ENCODE measurements at regions not wholly inside any gene's neighbourhood (a gene's known extent, or its start where the extent isn't known, plus 50 kb on each side); places are given as distances from the start of the nearest gene placed in this dataset.

DNA sequence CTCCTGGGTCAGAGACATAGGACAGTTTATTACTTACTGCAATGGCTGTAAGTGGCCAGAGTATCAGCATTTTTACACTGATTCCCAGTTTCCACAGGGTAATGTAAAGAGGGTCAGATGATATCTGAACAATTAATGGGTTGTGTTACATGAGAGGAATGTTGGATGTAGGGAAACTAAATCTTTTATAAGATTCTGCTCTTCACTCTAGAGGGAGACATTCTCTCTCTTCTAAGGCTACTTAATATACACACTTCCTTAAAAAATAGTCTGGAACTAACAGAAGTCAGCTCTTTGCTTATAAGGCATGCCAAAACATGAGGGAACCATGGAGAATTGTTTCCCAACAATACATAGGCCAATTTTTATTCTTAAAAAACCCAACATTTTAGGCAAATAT, 389.8 kb downstream of the ETNK1 start:
- TF ChIP-seq YY1 (IDR thresholded peaks at IDR 0.05) (no peak), TAF1 (conservative IDR thresholded peaks at IDR 0.05) (no peak), HNF4G (IDR thresholded peaks at IDR 0.05) (no peak), CTCF (IDR thresholded peaks at IDR 0.05; ENCODE audit: low read depth, low read length, missing input control) (no peak), RXRA (IDR thresholded peaks at IDR 0.05) (no peak), GABPA (IDR thresholded peaks at IDR 0.05 in 1 of 2, conservative IDR thresholded peaks at IDR 0.05 in 1 of 2) (no peak), EGR1 (IDR thresholded peaks at IDR 0.05; ENCODE audit: low read depth in 2 of 2) (no peak), ZBTB33 (IDR thresholded peaks at IDR 0.05) (no peak)
- TF ChIP-seq, protein P1, sequence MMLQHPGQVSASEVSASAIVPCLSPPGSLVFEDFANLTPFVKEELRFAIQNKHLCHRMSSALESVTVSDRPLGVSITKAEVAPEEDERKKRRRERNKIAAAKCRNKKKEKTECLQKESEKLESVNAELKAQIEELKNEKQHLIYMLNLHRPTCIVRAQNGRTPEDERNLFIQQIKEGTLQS (IDR thresholded peaks at IDR 0.05): no peak
- TF ChIP-seq, protein P2, sequence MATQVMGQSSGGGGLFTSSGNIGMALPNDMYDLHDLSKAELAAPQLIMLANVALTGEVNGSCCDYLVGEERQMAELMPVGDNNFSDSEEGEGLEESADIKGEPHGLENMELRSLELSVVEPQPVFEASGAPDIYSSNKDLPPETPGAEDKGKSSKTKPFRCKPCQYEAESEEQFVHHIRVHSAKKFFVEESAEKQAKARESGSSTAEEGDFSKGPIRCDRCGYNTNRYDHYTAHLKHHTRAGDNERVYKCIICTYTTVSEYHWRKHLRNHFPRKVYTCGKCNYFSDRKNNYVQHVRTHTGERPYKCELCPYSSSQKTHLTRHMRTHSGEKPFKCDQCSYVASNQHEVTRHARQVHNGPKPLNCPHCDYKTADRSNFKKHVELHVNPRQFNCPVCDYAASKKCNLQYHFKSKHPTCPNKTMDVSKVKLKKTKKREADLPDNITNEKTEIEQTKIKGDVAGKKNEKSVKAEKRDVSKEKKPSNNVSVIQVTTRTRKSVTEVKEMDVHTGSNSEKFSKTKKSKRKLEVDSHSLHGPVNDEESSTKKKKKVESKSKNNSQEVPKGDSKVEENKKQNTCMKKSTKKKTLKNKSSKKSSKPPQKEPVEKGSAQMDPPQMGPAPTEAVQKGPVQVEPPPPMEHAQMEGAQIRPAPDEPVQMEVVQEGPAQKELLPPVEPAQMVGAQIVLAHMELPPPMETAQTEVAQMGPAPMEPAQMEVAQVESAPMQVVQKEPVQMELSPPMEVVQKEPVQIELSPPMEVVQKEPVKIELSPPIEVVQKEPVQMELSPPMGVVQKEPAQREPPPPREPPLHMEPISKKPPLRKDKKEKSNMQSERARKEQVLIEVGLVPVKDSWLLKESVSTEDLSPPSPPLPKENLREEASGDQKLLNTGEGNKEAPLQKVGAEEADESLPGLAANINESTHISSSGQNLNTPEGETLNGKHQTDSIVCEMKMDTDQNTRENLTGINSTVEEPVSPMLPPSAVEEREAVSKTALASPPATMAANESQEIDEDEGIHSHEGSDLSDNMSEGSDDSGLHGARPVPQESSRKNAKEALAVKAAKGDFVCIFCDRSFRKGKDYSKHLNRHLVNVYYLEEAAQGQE (IDR thresholded peaks at IDR 0.05): no peak

Measured in liver (tissue), 3 donors.